ENCODE measurements at regions not wholly inside any gene's neighbourhood (a gene's known extent, or its start where the extent isn't known, plus 50 kb on each side); places are given as distances from the start of the nearest gene placed in this dataset.

Small RNA genes lying in the stretch of these regions (small RNA-seq; reads per million reads assigned to genes)
- gene CYP2C56P = 0 reads per million in 2 experiments
